Neuronal stem cell (in vitro differentiated cells): ENCODE measurements at regions not wholly inside any gene's neighbourhood (a gene's known extent, or its start where the extent isn't known, plus 50 kb on each side); places are given as distances from the start of the nearest gene placed in this dataset.

Source experiments
- DNase-seq: peaks from one replicate; pipeline ENCODE4 v3.0.0-alpha.2; 2013; ENCODE audit warnings: low spot score
- H2AFZ ChIP-seq: one replicate; pipeline ENCODE4 v1.6.1; 2013; ENCODE audit warnings: mild to moderate bottlenecking, low read length, inconsistent platforms
- H2AK5ac ChIP-seq: 2 replicates; pipeline ENCODE4 v1.6.1; 2013; ENCODE audit warnings: low read depth, mild to moderate bottlenecking, inconsistent platforms, low read length, moderate library complexity, mixed read lengths
- H2BK120ac ChIP-seq: 2 replicates; pipeline ENCODE4 v1.6.1; 2013; ENCODE audit warnings: low read depth, mild to moderate bottlenecking, inconsistent platforms, low read length, moderate library complexity, mixed read lengths
- H2BK12ac ChIP-seq: one replicate; pipeline ENCODE4 v1.6.1; 2013; ENCODE audit warnings: low read length, inconsistent platforms
- H2BK15ac ChIP-seq: 2 replicates; pipeline ENCODE4 v1.6.1; 2013; ENCODE audit warnings: mild to moderate bottlenecking, low read length, inconsistent platforms, mixed read lengths
- H2BK5ac ChIP-seq: one replicate; pipeline ENCODE4 v1.6.1; 2013; ENCODE audit warnings: inconsistent platforms, mild to moderate bottlenecking, low read length, moderate library complexity
- H3K14ac ChIP-seq: one replicate; pipeline ENCODE4 v1.6.1; 2013; ENCODE audit warnings: low read length, inconsistent platforms
- H3K18ac ChIP-seq: 2 replicates; pipeline ENCODE4 v1.6.1; 2013; ENCODE audit warnings: low read length, inconsistent platforms
- H3K23ac ChIP-seq: 2 replicates; pipeline ENCODE4 v1.6.1; 2013; ENCODE audit warnings: low read depth, mild to moderate bottlenecking, mixed read lengths, low read length, inconsistent platforms; ENCODE audit not compliant: poor library complexity
- H3K27ac ChIP-seq: replicated peaks from 3 replicates; pipeline ENCODE4 v1.5.1; 2013; ENCODE audit warnings: low read length, inconsistent platforms
- H3K27me3 ChIP-seq, 3 experiments: 2 replicates each; pipeline ENCODE4 v1.6.1; 2013; ENCODE audit warnings: low read length in 3 of 3, mild to moderate bottlenecking in 2 of 3, inconsistent platforms in 1 of 3, low read depth in 1 of 3, mixed read lengths in 1 of 3, moderate library complexity in 1 of 3; ENCODE audit not compliant: control insufficient read depth in 3 of 3, insufficient read depth in 3 of 3
- H3K36me3 ChIP-seq, 2 donors: replicated peaks in 1 of 2; 2 replicates each; pipeline ENCODE4 v1.6.1; 2013; ENCODE audit warnings: low read length in 2 of 2; ENCODE audit not compliant: control insufficient read depth in 2 of 2, insufficient read depth in 2 of 2
- H3K4ac ChIP-seq: 2 replicates; pipeline ENCODE4 v1.6.1; 2013; ENCODE audit warnings: inconsistent platforms, mild to moderate bottlenecking, low read length, moderate library complexity
- H3K4me1 ChIP-seq, 2 donors: 1 replicate in 1 of 2; 2 replicates in 1 of 2; pipeline ENCODE4 v1.6.1; 2013; ENCODE audit warnings: low read length in 2 of 2, low read depth in 1 of 2; ENCODE audit not compliant: control insufficient read depth in 2 of 2, insufficient read depth in 1 of 2
- H3K4me2 ChIP-seq: one replicate; pipeline ENCODE4 v1.6.1; 2013; ENCODE audit warnings: mild to moderate bottlenecking, low read length, inconsistent platforms; ENCODE audit not compliant: insufficient read depth, poor library complexity, severe bottlenecking
- H3K4me3 ChIP-seq, 2 donors: 2 replicates each; pipeline ENCODE4 v1.5.1; 2013; ENCODE audit warnings: low read length in 2 of 2, mild to moderate bottlenecking in 2 of 2, inconsistent platforms in 1 of 2, moderate library complexity in 1 of 2
- H3K79me1 ChIP-seq: one replicate; pipeline ENCODE4 v1.6.1; 2013; ENCODE audit warnings: low read depth, mild to moderate bottlenecking, inconsistent platforms, low read length, moderate library complexity
- H3K9ac ChIP-seq: one replicate; pipeline ENCODE4 v1.6.1; 2013; ENCODE audit warnings: mild to moderate bottlenecking, low read depth, low read length, inconsistent platforms; ENCODE audit not compliant: poor library complexity
- H3K9me3 ChIP-seq, 2 donors: replicated peaks in 1 of 2; 2 replicates each; pipeline versions ENCODE3 to v1.6.1; 2013; ENCODE audit warnings: low read length in 2 of 2, mild to moderate bottlenecking in 2 of 2, inconsistent platforms in 1 of 2, low read depth in 1 of 2, mixed read lengths in 1 of 2, moderate library complexity in 1 of 2; ENCODE audit not compliant: control insufficient read depth in 2 of 2, insufficient read depth in 1 of 2
- H4K8ac ChIP-seq: one replicate; pipeline ENCODE4 v1.6.1; 2013; ENCODE audit warnings: low read depth, mild to moderate bottlenecking, inconsistent platforms, low read length, moderate library complexity
- H4K91ac ChIP-seq: one replicate; pipeline ENCODE4 v1.6.1; 2013; ENCODE audit warnings: low read length, low read depth, mild to moderate bottlenecking, inconsistent platforms; ENCODE audit not compliant: poor library complexity
- WGBS, 2 donors: extraction: QIAGEN DNeasy Blood & Tissue Kit; methylation state at CpG; one replicate each; pipeline ENCODE4 v1.1.7; 2013; ENCODE audit warnings: missing lambda C conversion rate in 2 of 2, mixed read lengths in 1 of 2; ENCODE audit not compliant: insufficient read length in 2 of 2, insufficient replicate concordance in 1 of 2; ENCODE audit errors: extremely low coverage in 2 of 2; 5-methylcytosine and 5-hydroxymethylcytosine counted together

DNA sequence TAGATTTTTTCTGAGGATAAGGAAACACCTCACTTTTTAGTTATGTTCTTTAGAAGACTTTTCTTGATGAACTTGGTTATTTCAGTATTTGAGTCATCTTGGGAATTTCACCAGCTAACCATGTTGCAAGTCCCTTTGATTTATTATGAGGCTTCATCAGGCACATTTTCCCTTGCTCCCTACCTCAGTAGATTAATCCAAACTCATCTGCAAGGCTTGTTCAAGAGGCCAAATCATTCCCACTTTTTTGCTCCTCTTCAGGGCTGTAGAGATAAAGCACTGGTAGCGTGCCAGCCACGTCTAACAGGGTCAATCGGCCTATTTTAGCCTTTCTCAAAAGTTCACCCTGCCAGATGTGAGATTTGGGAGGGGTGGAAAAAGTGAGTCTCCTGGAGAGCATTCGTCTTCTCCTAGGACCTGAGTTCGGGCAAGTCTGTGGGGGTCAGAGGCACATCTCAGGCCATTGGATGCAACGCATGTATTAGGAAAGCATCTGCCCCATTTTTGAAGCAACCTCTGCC lies 120.3 kb downstream of the RDH14 start:
- Histone ChIP-seq H3K23ac (no peak overlapping the region), H3K4me3 (no peak overlapping the region), H3K18ac (no peak overlapping the region), H2BK15ac (no peak overlapping the region), H3K79me1 (no peaks in the 10 kb centered on the region), H3K36me3 (no peaks in the 10 kb centered on the region), H4K91ac (no peak overlapping the region), H3K27ac (no peak overlapping the region), H3K9ac (no peak overlapping the region), H3K9me3 (no peaks in the 10 kb centered on the region), H3K4me2 (no peak overlapping the region), H2AK5ac (no peak overlapping the region), H3K4ac (no peak overlapping the region), H3K4me1 (peaks cover 0 to 1% of the 10 kb centered on the region in 2 donors), H4K8ac (no peak overlapping the region), H2AFZ (no peak overlapping the region), H3K27me3 (no peaks in the 10 kb centered on the region), H2BK12ac (no peak overlapping the region), H3K14ac (no peak overlapping the region), H2BK5ac (no peak overlapping the region), H2BK120ac (no peak overlapping the region)
- no CpG with 5 or more reads among the region's 6 CpGs for WGBS, 2 donors
- DNase-seq, result no peak

DNA sequence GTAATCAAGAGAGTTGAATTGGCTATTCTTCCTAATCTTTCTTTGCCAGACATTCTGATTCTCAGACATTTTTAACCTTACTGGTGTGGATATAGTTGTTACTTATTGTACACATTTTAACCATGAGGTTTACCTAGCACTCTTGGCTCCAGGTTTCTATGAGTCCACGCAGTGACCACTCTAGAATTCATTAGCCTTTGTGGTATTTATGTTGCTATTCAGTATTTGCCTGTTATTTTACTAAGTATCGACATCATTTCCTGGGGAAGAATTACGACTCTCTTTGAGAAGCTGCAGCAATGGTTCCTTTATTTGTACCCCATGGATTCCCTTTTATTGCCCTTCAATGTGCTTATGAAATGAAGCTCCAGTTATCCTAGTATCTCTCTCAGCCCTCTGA lies 120.7 kb downstream of the RDH14 start:
- Histone ChIP-seq H3K18ac (no peak overlapping the region), H2BK120ac (no peak overlapping the region), H3K4me3 (no peak overlapping the region), H2BK5ac (no peak overlapping the region), H3K23ac (no peak overlapping the region), H2BK12ac (no peak overlapping the region), H3K9me3 (no peaks in the 10 kb centered on the region), H3K9ac (no peak overlapping the region), H4K91ac (no peak overlapping the region), H2BK15ac (no peak overlapping the region), H3K14ac (no peak overlapping the region), H3K4me2 (no peak overlapping the region), H2AFZ (no peak overlapping the region), H3K27me3 (no peaks in the 10 kb centered on the region), H3K4me1 (no peaks in the 10 kb centered on the region), H3K36me3 (no peaks in the 10 kb centered on the region), H2AK5ac (no peak overlapping the region), H3K79me1 (no peaks in the 10 kb centered on the region), H3K27ac (no peak overlapping the region), H3K4ac (no peak overlapping the region), H4K8ac (no peak overlapping the region)
- DNase-seq, result no peak
- no CpG with 5 or more reads among the region's 3 CpGs for WGBS, 2 donors

DNA sequence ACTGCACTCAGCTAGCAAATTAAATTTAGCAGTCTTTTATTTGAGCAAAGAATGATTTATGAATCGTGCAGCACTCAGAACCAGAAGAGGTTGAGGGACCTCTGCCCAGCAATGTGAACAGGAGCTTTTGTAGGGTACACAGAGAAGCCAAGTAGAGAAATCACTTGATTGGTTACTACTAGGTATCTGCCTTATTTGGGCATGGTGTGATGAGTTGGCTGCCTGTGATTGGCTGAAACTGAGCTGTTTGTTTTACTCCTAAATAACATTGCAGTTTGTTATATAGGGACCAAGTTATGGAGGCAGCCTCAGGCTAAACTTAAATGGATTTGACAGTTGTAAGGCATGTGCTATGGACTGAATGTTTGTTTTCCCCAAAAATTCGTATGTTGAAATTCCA lies 122.5 kb downstream of the RDH14 start:
- no peak for DNase-seq
- Histone ChIP-seq H4K8ac (no peak overlapping the region), H3K27me3 (no peaks in the 10 kb centered on the region), H3K14ac (no peak overlapping the region), H3K36me3 (no peaks in the 10 kb centered on the region), H3K4me3 (no peak overlapping the region), H3K4me1 (peaks cover 0 to 1% of the 10 kb centered on the region in 2 donors), H3K27ac (no peak overlapping the region), H3K79me1 (no peaks in the 10 kb centered on the region), H3K4ac (no peak overlapping the region), H3K9ac (no peak overlapping the region), H2AFZ (no peak overlapping the region), H4K91ac (no peak overlapping the region), H3K18ac (no peak overlapping the region), H3K4me2 (no peak overlapping the region), H2AK5ac (no peak overlapping the region), H2BK5ac (no peak overlapping the region), H2BK120ac (no peak overlapping the region), H3K9me3 (no peaks in the 10 kb centered on the region), H3K23ac (no peak overlapping the region), H2BK15ac (no peak overlapping the region), H2BK12ac (no peak overlapping the region)
- WGBS, 2 donors, result no CpG with 5 or more reads among the region's 2 CpGs

DNA sequence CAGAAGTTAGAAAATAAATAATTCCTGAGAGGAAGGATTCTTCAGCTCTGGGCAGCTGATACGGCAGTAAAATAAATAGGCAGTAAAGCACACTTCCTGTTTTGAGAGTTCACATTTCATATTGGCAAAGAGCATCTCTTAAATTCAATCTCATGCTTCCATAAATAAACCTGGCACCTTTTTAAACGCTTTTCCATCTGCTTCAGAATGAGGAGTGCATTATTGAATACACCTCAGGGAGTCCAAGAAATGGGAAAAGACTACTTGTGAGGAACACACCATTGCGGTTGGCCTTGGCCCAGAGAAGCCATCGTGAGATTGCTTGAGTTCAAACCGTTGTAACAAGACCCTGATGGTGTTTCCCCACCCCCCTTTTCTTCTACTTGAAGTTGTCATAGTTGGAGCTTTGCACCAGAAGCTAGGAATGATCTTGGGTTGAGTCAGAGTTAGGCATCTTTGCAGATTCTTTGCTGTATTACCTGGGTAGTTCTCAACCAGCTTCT lies 123.9 kb downstream of the RDH14 start:
- no peak overlapping the region for H3K4me3 ChIP-seq
- H2AK5ac ChIP-seq, result no peak overlapping the region
- no peak overlapping the region for H2BK12ac ChIP-seq
- peaks cover 0 to 1% of the 10 kb centered on the region in 2 donors for H3K4me1 ChIP-seq
- DNase-seq, result no peak
- no peak overlapping the region for H2BK5ac ChIP-seq
- H2BK15ac ChIP-seq, result no peak overlapping the region
- WGBS, 2 donors, result no CpG with 5 or more reads among the region's 5 CpGs
- no peak overlapping the region for H4K91ac ChIP-seq
- H3K9ac ChIP-seq, result no peak overlapping the region
- no peaks in the 10 kb centered on the region for H3K27me3 ChIP-seq
- H3K36me3 ChIP-seq, result no peaks in the 10 kb centered on the region
- H2BK120ac ChIP-seq, result no peak overlapping the region
- H2AFZ ChIP-seq, result no peak overlapping the region
- no peak overlapping the region for H4K8ac ChIP-seq
- no peak overlapping the region for H3K4me2 ChIP-seq
- H3K18ac ChIP-seq, result no peak overlapping the region
- H3K4ac ChIP-seq, result no peak overlapping the region
- H3K79me1 ChIP-seq, result no peaks in the 10 kb centered on the region
- H3K27ac ChIP-seq, result no peak overlapping the region
- no peak overlapping the region for H3K14ac ChIP-seq
- H3K9me3 ChIP-seq, result no peaks in the 10 kb centered on the region
- no peak overlapping the region for H3K23ac ChIP-seq
